GM19328 (cell line): ENCODE measurements at regions not wholly inside any gene's neighbourhood (a gene's known extent, or its start where the extent isn't known, plus 50 kb on each side); places are given as distances from the start of the nearest gene placed in this dataset.

Experiments used
- ATAC-seq: cut with Tn5 transposase; IDR thresholded peaks from one replicate; pipeline ENCODE4 v1.9.1; 2021; ENCODE audit warnings: mild to moderate bottlenecking, moderate library complexity; ENCODE audit not compliant: unreplicated experiment

- no peak for ATAC-seq
Measured at GRCh38 chr6:119627908-119628669, 278.5 kb upstream of the MAN1A1 start.

- no peak for ATAC-seq
Measured at GRCh38 chr6:119626884-119627619, 277.5 kb upstream of the MAN1A1 start.

GRCh38 chr6:119620846-119621555 lies 271.4 kb upstream of the MAN1A1 start:
- ATAC-seq: no peak

- no peak for ATAC-seq
Measured at GRCh38 chr6:119614138-119614537, 264.6 kb upstream of the MAN1A1 start.

GRCh38 chr6:119612911-119613381 lies 263.4 kb upstream of the MAN1A1 start:
- no peak for ATAC-seq

- no peak for ATAC-seq
Measured at GRCh38 chr6:119612176-119612891, 262.8 kb upstream of the MAN1A1 start.

- no peak for ATAC-seq
Measured at GRCh38 chr6:119610754-119611153, 261.2 kb upstream of the MAN1A1 start.

- no peak for ATAC-seq
Measured at GRCh38 chr6:119610265-119610664, 260.7 kb upstream of the MAN1A1 start.

- ATAC-seq: no peak
Measured at GRCh38 chr6:119609865-119610264, 260.3 kb upstream of the MAN1A1 start.

GRCh38 chr6:119608994-119609393 lies 259.4 kb upstream of the MAN1A1 start:
- ATAC-seq: no peak

GRCh38 chr6:119604124-119604523 lies 254.6 kb upstream of the MAN1A1 start:
- no peak for ATAC-seq

GRCh38 chr6:119603501-119603900 lies 253.9 kb upstream of the MAN1A1 start:
- ATAC-seq: no peak

- no peak for ATAC-seq
Measured at GRCh38 chr6:119602215-119603178, 252.9 kb upstream of the MAN1A1 start.

GRCh38 chr6:119598883-119599282 lies 249.3 kb upstream of the MAN1A1 start:
- no peak for ATAC-seq

- no peak for ATAC-seq
Measured at GRCh38 chr6:119594907-119595306, 245.3 kb upstream of the MAN1A1 start.

GRCh38 chr6:119591235-119591634 lies 241.7 kb upstream of the MAN1A1 start:
- ATAC-seq: no peak

GRCh38 chr6:119590066-119590465 lies 240.5 kb upstream of the MAN1A1 start:
- no peak for ATAC-seq

- no peak for ATAC-seq
Measured at GRCh38 chr6:119587537-119587936, 238.0 kb upstream of the MAN1A1 start.

GRCh38 chr6:119586250-119586882 lies 236.8 kb upstream of the MAN1A1 start:
- ATAC-seq: peak; percentile 93
